Vagina (tissue), 2 donors: ENCODE measurements at regions not wholly inside any gene's neighbourhood (a gene's known extent, or its start where the extent isn't known, plus 50 kb on each side); places are given as distances from the start of the nearest gene placed in this dataset.

ENCODE experiments used
- CTCF ChIP-seq, 3 experiments: fragments of 450-650 bp in 2 of 3; fragments of 200-600 bp in 1 of 3; sonication (generic) in 1 of 3; IDR thresholded peaks; one replicate each; pipeline ENCODE4 v1.5.1; 2017 to 2019; ENCODE audit warnings: antibody characterized with exemption in 3 of 3, mild to moderate bottlenecking in 2 of 3, moderate library complexity in 2 of 3
- POLR2A ChIP-seq, 2 donors: fragments of 450-650 bp; IDR thresholded peaks; one replicate each; pipeline ENCODE4 v1.6.1; 2017; ENCODE audit warnings: antibody characterized with exemption in 2 of 2, mild to moderate bottlenecking in 2 of 2, moderate library complexity in 2 of 2
- POLR2AphosphoS5 ChIP-seq, 2 donors: sonication (generic); formaldehyde crosslinking; IDR thresholded peaks; one replicate each; pipeline ENCODE4 v1.9.0; 2017; ENCODE audit warnings: antibody characterized with exemption in 2 of 2, mild to moderate bottlenecking in 2 of 2, low read depth in 1 of 2; ENCODE audit not compliant: insufficient read depth in 1 of 2

DNA sequence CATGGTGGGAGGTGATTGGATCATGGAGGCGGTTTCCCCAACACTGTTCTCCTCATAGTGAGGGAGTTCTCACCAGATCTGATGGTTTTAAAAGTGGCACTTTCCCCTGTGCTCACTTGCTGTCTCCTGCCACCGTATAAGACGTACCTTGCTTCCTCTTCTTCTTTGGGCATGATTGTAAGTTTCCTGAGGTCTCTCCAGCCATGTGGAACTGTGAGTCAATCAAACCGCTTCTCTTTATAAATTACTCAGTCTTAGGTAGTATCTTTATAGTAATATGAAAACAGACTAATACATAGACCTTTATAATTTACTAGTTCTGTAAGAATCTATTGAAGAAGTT lies 82.5 kb upstream of the PITX2 start:
- TF ChIP-seq POLR2A (IDR thresholded peaks at IDR 0.05) = no peak
- no peak for TF ChIP-seq POLR2AphosphoS5 (IDR thresholded peaks at IDR 0.05; ENCODE audit: insufficient read depth in 1 of 2, low read depth in 1 of 2)
- TF ChIP-seq CTCF (IDR thresholded peaks at IDR 0.05) = no peak
